ENCODE measurements at regions not wholly inside any gene's neighbourhood (a gene's known extent, or its start where the extent isn't known, plus 50 kb on each side); places are given as distances from the start of the nearest gene placed in this dataset. TPM values are rescaled to one million over a fixed set of nuclear protein-coding genes. Genes with fewer than 3 reads are reported as not detected.

DNA sequence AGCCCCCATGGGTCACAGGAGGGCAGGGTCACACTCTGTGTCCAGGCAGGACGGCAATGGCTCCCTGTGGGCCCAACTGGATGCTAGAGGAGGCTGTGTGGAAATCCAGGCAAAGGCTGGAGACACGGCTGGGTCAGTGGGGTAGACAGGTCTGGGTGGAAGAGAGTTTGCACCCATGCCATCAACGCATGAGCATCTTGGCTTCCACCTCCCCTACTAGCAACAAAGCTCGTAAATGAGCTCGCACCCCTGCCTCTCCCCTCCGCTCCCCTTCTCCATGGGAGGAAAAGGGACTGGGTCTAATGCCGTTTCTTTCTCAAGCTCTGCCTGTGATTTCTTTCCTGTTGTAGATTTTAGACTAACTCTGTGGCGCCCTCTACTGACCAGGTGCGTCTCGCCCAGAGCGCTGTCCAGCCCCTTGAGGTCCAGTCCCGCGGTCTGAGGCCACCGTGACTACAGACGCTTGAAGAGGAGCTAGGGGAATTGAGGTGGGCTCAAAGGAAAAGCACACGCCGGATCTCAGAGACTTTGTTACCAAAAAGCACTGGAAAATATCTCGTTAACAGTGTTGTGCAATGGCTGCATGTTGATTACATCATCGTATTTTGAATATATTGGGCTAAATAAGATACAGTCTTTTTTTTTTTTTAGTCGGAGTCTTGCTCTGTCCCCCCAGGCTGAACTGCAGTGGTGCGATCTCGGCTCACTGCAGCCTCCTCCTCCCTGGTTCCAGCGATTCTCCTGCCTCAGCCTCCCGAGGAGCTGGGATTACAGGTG, 50.7 kb upstream of the USP29 start:
- H3K9me3 ChIP-seq (replicated peaks in 1 of 2; ENCODE audit: control insufficient read depth in 2 of 2, insufficient read depth in 1 of 2, low read depth in 1 of 2, low read length in 2 of 2) = peaks cover 4 to 25% of the 10 kb centered on the region in 2 donors

More for the DNA sequence above, 50.7 kb upstream of the USP29 start:
- Histone ChIP-seq H3K4me3 (ENCODE audit: low read length in 2 of 2) (no peak overlapping the region), H4K8ac (ENCODE audit: low read depth, low read length) (no peak overlapping the region), H3K36me3 (replicated peaks in 1 of 2; ENCODE audit: control insufficient read depth in 2 of 2, insufficient read depth in 2 of 2, low read length in 2 of 2) (no peaks in the 10 kb centered on the region), H3K27ac (replicated peaks; ENCODE audit: low read length) (no peak overlapping the region), H3K23ac (ENCODE audit: low read depth, low read length, poor library complexity) (no peak overlapping the region), H3K79me1 (ENCODE audit: low read depth, low read length) (no peaks in the 10 kb centered on the region), H2BK15ac (ENCODE audit: low read length) (no peak overlapping the region), H2AK5ac (ENCODE audit: low read depth, low read length) (no peak overlapping the region), H3K18ac (ENCODE audit: low read length) (peak overlapping the region; percentile 27), H4K91ac (ENCODE audit: low read depth, low read length, poor library complexity) (no peak overlapping the region), H3K4me1 (ENCODE audit: control insufficient read depth in 2 of 2, insufficient read depth in 1 of 2, low read depth in 1 of 2, low read length in 2 of 2) (no peaks in the 10 kb centered on the region), H3K4me2 (ENCODE audit: insufficient read depth, low read length, poor library complexity, severe bottlenecking) (no peak overlapping the region), H2BK5ac (ENCODE audit: low read length) (no peak overlapping the region), H3K4ac (ENCODE audit: low read length) (no peak overlapping the region), H3K14ac (ENCODE audit: low read length) (peak overlapping the region; percentile 40), H2AFZ (ENCODE audit: low read length) (peak overlapping the region; percentile 1), H2BK120ac (ENCODE audit: low read depth, low read length) (peak overlapping the region; percentile 4), H3K27me3 (ENCODE audit: control insufficient read depth in 3 of 3, insufficient read depth in 3 of 3, low read depth in 1 of 3, low read length in 3 of 3) (no peaks in the 10 kb centered on the region), H3K9ac (ENCODE audit: low read depth, low read length, poor library complexity) (peak overlapping the region; percentile 30), H2BK12ac (ENCODE audit: low read length) (peak overlapping the region; percentile 42)
- peak; percentile 33 for DNase-seq (ENCODE audit: low spot score)
- WGBS, 2 donors (ENCODE audit: extremely low coverage in 2 of 2, insufficient read length in 2 of 2, insufficient replicate concordance in 1 of 2) = no CpG with 5 or more reads among the region's 24 CpGs

Small RNAs in the stretch of these regions (small RNA-seq; reads per million reads assigned to genes)
- gene AC044792.1 (ENCODE audit: insufficient read depth) = not detected
